Stomach (tissue), 8 donors: ENCODE measurements at regions not wholly inside any gene's neighbourhood (a gene's known extent, or its start where the extent isn't known, plus 50 kb on each side); places are given as distances from the start of the nearest gene placed in this dataset.
A peak's percentile ranks its signal among the peaks of the same experiment; 100 is the strongest.

ENCODE experiments used
- DNase-seq, 2 donors: peaks; one replicate each; pipeline versions ENCODE4 v3.0.0 to v3.0.0-alpha.2; 2013 to 2019
- H3K27ac ChIP-seq, 5 donors: fragments of 200-600 bp in 4 of 5; sonication (generic) in 4 of 5; one replicate each; pipeline ENCODE4 v1.5.1; 2013 to 2019; ENCODE audit warnings: mild to moderate bottlenecking in 1 of 5, moderate library complexity in 1 of 5
- H3K27me3 ChIP-seq, 3 donors: fragments of 200-600 bp; sonication (generic); one replicate each; pipeline ENCODE4 v1.5.1; 2017 to 2019; ENCODE audit warnings: mixed run types in 1 of 3
- H3K36me3 ChIP-seq, 4 donors: fragments of 200-600 bp; sonication (generic); 1 replicate in 3 of 4; 2 replicates in 1 of 4; pipeline ENCODE4 v1.5.1; 2016 to 2019
- H3K4me1 ChIP-seq, 4 donors: fragments of 200-600 bp; sonication (generic); one replicate each; pipeline ENCODE4 v1.5.1; 2016 to 2019
- H3K4me3 ChIP-seq, 4 donors: fragments of 200-600 bp; sonication (generic) in 3 of 4; one replicate each; pipeline ENCODE4 v1.5.1; 2016 to 2019; ENCODE audit warnings: mild to moderate bottlenecking in 1 of 4
- H3K9me3 ChIP-seq, 4 donors: fragments of 200-600 bp; sonication (generic); one replicate each; pipeline ENCODE4 v1.5.1; 2016 to 2019
- CTCF ChIP-seq, 7 experiments: fragments of 450-650 bp in 4 of 7; fragments of 200-600 bp in 3 of 7; sonication (generic) in 3 of 7; IDR thresholded peaks; one replicate each; pipeline ENCODE4 v1.5.1; 2016 to 2019; ENCODE audit warnings: antibody characterized with exemption in 7 of 7, control low read depth in 2 of 7, mild to moderate bottlenecking in 1 of 7
- EP300 ChIP-seq: sonication (generic); formaldehyde crosslinking; IDR thresholded peaks from one replicate; pipeline ENCODE4 v1.6.1; 2017; ENCODE audit warnings: antibody characterized with exemption
- POLR2A ChIP-seq, 4 donors: fragments of 450-650 bp; IDR thresholded peaks; one replicate each; pipeline ENCODE4 v1.6.1; 2016; ENCODE audit warnings: antibody characterized with exemption in 4 of 4, control low read depth in 2 of 4, mild to moderate bottlenecking in 1 of 4, moderate library complexity in 1 of 4
- POLR2AphosphoS5 ChIP-seq, 3 donors: sonication (generic); formaldehyde crosslinking; IDR thresholded peaks; one replicate each; pipeline ENCODE4 v1.6.1; 2016; ENCODE audit warnings: antibody characterized with exemption in 3 of 3
- WGBS, 5 donors: extraction: QIAGEN DNeasy Blood & Tissue Kit in 3 of 5; methylation state at CpG; one replicate each; pipeline versions ENCODE4 v1.1.5 to v1.1.7; 2013 to 2018; 5-methylcytosine and 5-hydroxymethylcytosine counted together
- intact Hi-C: fragments of 100-400 bp; cut with DNase I; formaldehyde crosslinking; loops from one replicate; pipeline ENCODE4 v1.15.1; 2023; ENCODE audit warnings: low total_unique reads
- donor health status: healthy with polysubstance abuse.
- donor health status: Bipolar disorder and iron deficiency.
- donor health status: healthy.

GRCh38 chr14:58709949-58710348 lies 72.2 kb downstream of the DACT1 start:
- TF ChIP-seq POLR2A (IDR thresholded peaks at IDR 0.05): no peak
- TF ChIP-seq EP300: no peak
- TF ChIP-seq POLR2AphosphoS5 (IDR thresholded peaks at IDR 0.05): no peak
- no peak overlapping the region for H3K27ac ChIP-seq

GRCh38 chr14:58711382-58711781 lies 73.6 kb downstream of the DACT1 start:
- TF ChIP-seq POLR2AphosphoS5 (IDR thresholded peaks at IDR 0.05): no peak
- no peak for TF ChIP-seq EP300
- TF ChIP-seq POLR2A (IDR thresholded peaks at IDR 0.05): no peak
- no peak for TF ChIP-seq CTCF (IDR thresholded peaks at IDR 0.05)
- Histone ChIP-seq H3K27ac (no peak overlapping the region), H3K4me3 (no peak overlapping the region), H3K36me3 (no peaks in the 10 kb centered on the region), H3K9me3 (no peaks in the 10 kb centered on the region), H3K4me1 (no peaks in the 10 kb centered on the region), H3K27me3 (no peaks in the 10 kb centered on the region)
- intact Hi-C loops: no loop called here
- DNase-seq: no peak
- WGBS, 5 donors: 93 to 98% (median 96%) methylated on average over 3 of the region's 3 CpGs

More at GRCh38 chr14:58709949-58710348, 72.2 kb downstream of the DACT1 start:
- H3K4me1 ChIP-seq: no peaks in the 10 kb centered on the region
- no peaks in the 10 kb centered on the region for H3K9me3 ChIP-seq
- WGBS, 5 donors: 45 to 58% (median 49%) methylated on average over 2 of the region's 2 CpGs
- no peak for DNase-seq
- intact Hi-C loops: no loop called here
- H3K4me3 ChIP-seq: no peak overlapping the region
- H3K36me3 ChIP-seq: no peaks in the 10 kb centered on the region
- no peaks in the 10 kb centered on the region for H3K27me3 ChIP-seq

- intact Hi-C loops: no loop called here
- Histone ChIP-seq H3K27ac (no peak overlapping the region), H3K9me3 (no peaks in the 10 kb centered on the region), H3K4me3 (no peak overlapping the region), H3K27me3 (no peaks in the 10 kb centered on the region), H3K36me3 (no peaks in the 10 kb centered on the region), H3K4me1 (peaks cover 0 to 5% (median 0%) of the 10 kb centered on the region in 4 donors)
- TF ChIP-seq POLR2A (IDR thresholded peaks at IDR 0.05) (no peak), POLR2AphosphoS5 (IDR thresholded peaks at IDR 0.05) (no peak), CTCF (IDR thresholded peaks at IDR 0.05) (no peak), EP300 (no peak)
- DNase-seq: no peak
- 75 to 78% (median 76%) methylated on average over 6 of the region's 6 CpGs for WGBS, 5 donors
Measured at GRCh38 chr14:58712357-58712756, 74.6 kb downstream of the DACT1 start.

GRCh38 chr14:58713677-58714076 lies 75.9 kb downstream of the DACT1 start:
- Histone ChIP-seq H3K27me3 (no peaks in the 10 kb centered on the region), H3K4me3 (no peak overlapping the region), H3K4me1 (peaks cover 0 to 9% (median 0%) of the 10 kb centered on the region in 4 donors), H3K27ac (no peak overlapping the region), H3K9me3 (no peaks in the 10 kb centered on the region), H3K36me3 (no peaks in the 10 kb centered on the region)
- WGBS, 5 donors: 70 to 81% (median 77%) methylated on average over 5 of the region's 5 CpGs
- intact Hi-C loops: no loop called here
- DNase-seq: no peak
- TF ChIP-seq EP300: no peak
- no peak for TF ChIP-seq CTCF (IDR thresholded peaks at IDR 0.05)
- no peak for TF ChIP-seq POLR2AphosphoS5 (IDR thresholded peaks at IDR 0.05)
- TF ChIP-seq POLR2A (IDR thresholded peaks at IDR 0.05): no peak

- DNase-seq: no peak
- intact Hi-C loops: no loop called here
- H3K4me1 ChIP-seq: peaks cover 0 to 9% (median 0%) of the 10 kb centered on the region in 4 donors
- no peaks in the 10 kb centered on the region for H3K9me3 ChIP-seq
- no peaks in the 10 kb centered on the region for H3K36me3 ChIP-seq
- TF ChIP-seq POLR2A (IDR thresholded peaks at IDR 0.05) (no peak), POLR2AphosphoS5 (IDR thresholded peaks at IDR 0.05) (no peak), CTCF (IDR thresholded peaks at IDR 0.05) (no peak), EP300 (no peak)
- H3K4me3 ChIP-seq: no peak overlapping the region
- WGBS, 5 donors: 46 to 77% (median 71%) methylated on average over 6 of the region's 6 CpGs
- peak overlapping the region in 1 of 5 donors; percentile 64 for H3K27ac ChIP-seq
- no peaks in the 10 kb centered on the region for H3K27me3 ChIP-seq
Measured at GRCh38 chr14:58716706-58717105, 78.9 kb downstream of the DACT1 start.
